Ovary (tissue), 3 donors: ENCODE measurements at regions not wholly inside any gene's neighbourhood (a gene's known extent, or its start where the extent isn't known, plus 50 kb on each side); places are given as distances from the start of the nearest gene placed in this dataset.

ENCODE experiments used
- CTCF ChIP-seq, 3 donors: fragments of 450-650 bp in 2 of 3; fragments of 200-600 bp in 1 of 3; IDR thresholded peaks; one replicate each; pipeline versions ENCODE4 v1.5.1 to v1.8.0; 2016 to 2022; ENCODE audit warnings: antibody characterized with exemption in 3 of 3, mild to moderate bottlenecking in 1 of 3
- POLR2A ChIP-seq: fragments of 450-650 bp; IDR thresholded peaks from one replicate; pipeline ENCODE4 v1.6.1; 2017; ENCODE audit warnings: antibody characterized with exemption, mild to moderate bottlenecking, moderate library complexity
- donor health status: DM: no; HTN: no; CAD: no.

GRCh38 chr18:71827301-71827700 is 716.8 kb downstream of the CBLN2 start:
- no peak for TF ChIP-seq POLR2A
- no peak for TF ChIP-seq CTCF (IDR thresholded peaks at IDR 0.05)
